ENCODE measurements at regions not wholly inside any gene's neighbourhood (a gene's known extent, or its start where the extent isn't known, plus 50 kb on each side); places are given as distances from the start of the nearest gene placed in this dataset.

- no peak for TF ChIP-seq ZNF658 (tag by site-specific recombination; IDR thresholded peaks at IDR 0.05)
- TF ChIP-seq, protein P1, sequence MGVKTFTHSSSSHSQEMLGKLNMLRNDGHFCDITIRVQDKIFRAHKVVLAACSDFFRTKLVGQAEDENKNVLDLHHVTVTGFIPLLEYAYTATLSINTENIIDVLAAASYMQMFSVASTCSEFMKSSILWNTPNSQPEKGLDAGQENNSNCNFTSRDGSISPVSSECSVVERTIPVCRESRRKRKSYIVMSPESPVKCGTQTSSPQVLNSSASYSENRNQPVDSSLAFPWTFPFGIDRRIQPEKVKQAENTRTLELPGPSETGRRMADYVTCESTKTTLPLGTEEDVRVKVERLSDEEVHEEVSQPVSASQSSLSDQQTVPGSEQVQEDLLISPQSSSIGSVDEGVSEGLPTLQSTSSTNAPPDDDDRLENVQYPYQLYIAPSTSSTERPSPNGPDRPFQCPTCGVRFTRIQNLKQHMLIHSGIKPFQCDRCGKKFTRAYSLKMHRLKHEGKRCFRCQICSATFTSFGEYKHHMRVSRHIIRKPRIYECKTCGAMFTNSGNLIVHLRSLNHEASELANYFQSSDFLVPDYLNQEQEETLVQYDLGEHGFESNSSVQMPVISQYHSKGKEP (tag by site-specific recombination; IDR thresholded peaks at IDR 0.05), result no peak
- no peak for TF ChIP-seq ZNF488 (tag by site-specific recombination; IDR thresholded peaks at IDR 0.05)
- no peak for TF ChIP-seq ZNF223 (tag by site-specific recombination; IDR thresholded peaks at IDR 0.05)
- no peak for TF ChIP-seq ZNF623 (tag by site-specific recombination; IDR thresholded peaks at IDR 0.05)
- TF ChIP-seq, protein P2, sequence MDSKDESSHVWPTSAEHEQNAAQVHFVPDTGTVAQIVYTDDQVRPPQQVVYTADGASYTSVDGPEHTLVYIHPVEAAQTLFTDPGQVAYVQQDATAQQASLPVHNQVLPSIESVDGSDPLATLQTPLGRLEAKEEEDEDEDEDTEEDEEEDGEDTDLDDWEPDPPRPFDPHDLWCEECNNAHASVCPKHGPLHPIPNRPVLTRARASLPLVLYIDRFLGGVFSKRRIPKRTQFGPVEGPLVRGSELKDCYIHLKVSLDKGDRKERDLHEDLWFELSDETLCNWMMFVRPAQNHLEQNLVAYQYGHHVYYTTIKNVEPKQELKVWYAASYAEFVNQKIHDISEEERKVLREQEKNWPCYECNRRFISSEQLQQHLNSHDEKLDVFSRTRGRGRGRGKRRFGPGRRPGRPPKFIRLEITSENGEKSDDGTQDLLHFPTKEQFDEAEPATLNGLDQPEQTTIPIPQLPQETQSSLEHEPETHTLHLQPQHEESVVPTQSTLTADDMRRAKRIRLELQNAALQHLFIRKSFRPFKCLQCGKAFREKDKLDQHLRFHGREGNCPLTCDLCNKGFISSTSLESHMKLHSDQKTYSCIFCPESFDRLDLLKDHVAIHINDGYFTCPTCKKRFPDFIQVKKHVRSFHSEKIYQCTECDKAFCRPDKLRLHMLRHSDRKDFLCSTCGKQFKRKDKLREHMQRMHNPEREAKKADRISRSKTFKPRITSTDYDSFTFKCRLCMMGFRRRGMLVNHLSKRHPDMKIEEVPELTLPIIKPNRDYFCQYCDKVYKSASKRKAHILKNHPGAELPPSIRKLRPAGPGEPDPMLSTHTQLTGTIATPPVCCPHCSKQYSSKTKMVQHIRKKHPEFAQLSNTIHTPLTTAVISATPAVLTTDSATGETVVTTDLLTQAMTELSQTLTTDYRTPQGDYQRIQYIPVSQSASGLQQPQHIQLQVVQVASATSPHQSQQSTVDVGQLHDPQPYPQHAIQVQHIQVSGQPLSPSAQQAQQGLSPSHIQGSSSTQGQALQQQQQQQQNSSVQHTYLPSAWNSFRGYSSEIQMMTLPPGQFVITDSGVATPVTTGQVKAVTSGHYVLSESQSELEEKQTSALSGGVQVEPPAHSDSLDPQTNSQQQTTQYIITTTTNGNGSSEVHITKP (tag by site-specific recombination; IDR thresholded peaks at IDR 0.05), result no peak
These were observed 58.6 kb downstream of the KCNA5 start (continued) for GRCh38 chr12:5102261-5102789.

GRCh38 chr12:5102806-5103205 is 59.1 kb downstream of the KCNA5 start:
- Histone ChIP-seq H3K4me3 (ENCODE audit: low read depth, low read length) (no peak overlapping the region), H3K27ac (ENCODE audit: extremely low read depth, low read depth, low read length) (no peak overlapping the region), H3K9me3 (ENCODE audit: control insufficient read depth, insufficient read depth, low read depth, low read length) (no peaks in the 10 kb centered on the region), H3K4me1 (ENCODE audit: control insufficient read depth, insufficient read depth, low read length) (no peaks in the 10 kb centered on the region), H3K36me3 (ENCODE audit: control insufficient read depth in 2 of 2, insufficient read depth in 1 of 2, low read length in 2 of 2) (no peaks in the 10 kb centered on the region)
- no peak for TF ChIP-seq SALL2 (tag by site-specific recombination; IDR thresholded peaks at IDR 0.05; ENCODE audit: borderline replicate concordance)
- no peak for TF ChIP-seq ZEB2 (tag by site-specific recombination; IDR thresholded peaks at IDR 0.05)
- no peak for TF ChIP-seq ZNF16 (tag by site-specific recombination; IDR thresholded peaks at IDR 0.05; ENCODE audit: low read depth)
- TF ChIP-seq ZNF624 (tag by site-specific recombination; IDR thresholded peaks at IDR 0.05), result no peak
- no peak for TF ChIP-seq ZNF121 (tag by site-specific recombination; IDR thresholded peaks at IDR 0.05)
- TF ChIP-seq HOXD13 (CRISPR knock-in tag; IDR thresholded peaks at IDR 0.05; ENCODE audit: borderline replicate concordance), result no peak
- no peak for TF ChIP-seq ZNF155 (tag by site-specific recombination; IDR thresholded peaks at IDR 0.05)
- TF ChIP-seq ZNF707 (tag by site-specific recombination; IDR thresholded peaks at IDR 0.05), result no peak
- TF ChIP-seq, protein P3, sequence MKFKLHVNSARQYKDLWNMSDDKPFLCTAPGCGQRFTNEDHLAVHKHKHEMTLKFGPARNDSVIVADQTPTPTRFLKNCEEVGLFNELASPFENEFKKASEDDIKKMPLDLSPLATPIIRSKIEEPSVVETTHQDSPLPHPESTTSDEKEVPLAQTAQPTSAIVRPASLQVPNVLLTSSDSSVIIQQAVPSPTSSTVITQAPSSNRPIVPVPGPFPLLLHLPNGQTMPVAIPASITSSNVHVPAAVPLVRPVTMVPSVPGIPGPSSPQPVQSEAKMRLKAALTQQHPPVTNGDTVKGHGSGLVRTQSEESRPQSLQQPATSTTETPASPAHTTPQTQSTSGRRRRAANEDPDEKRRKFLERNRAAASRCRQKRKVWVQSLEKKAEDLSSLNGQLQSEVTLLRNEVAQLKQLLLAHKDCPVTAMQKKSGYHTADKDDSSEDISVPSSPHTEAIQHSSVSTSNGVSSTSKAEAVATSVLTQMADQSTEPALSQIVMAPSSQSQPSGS (tag by site-specific recombination; IDR thresholded peaks at IDR 0.05; ENCODE audit: low read depth), result no peak
- TF ChIP-seq ZNF768 (tag by site-specific recombination; IDR thresholded peaks at IDR 0.05), result no peak
- TF ChIP-seq MYNN (tag by site-specific recombination; IDR thresholded peaks at IDR 0.05; ENCODE audit: borderline replicate concordance), result no peak
- no peak for TF ChIP-seq REST (tag by site-specific recombination; IDR thresholded peaks at IDR 0.05)
- TF ChIP-seq ZBTB8A (tag by site-specific recombination; IDR thresholded peaks at IDR 0.05), result no peak
- no peak for TF ChIP-seq HOXA7 (CRISPR knock-in tag; IDR thresholded peaks at IDR 0.05; ENCODE audit: borderline replicate concordance)
- no peak for TF ChIP-seq ZFP41 (tag by site-specific recombination; IDR thresholded peaks at IDR 0.05; ENCODE audit: borderline replicate concordance)
- TF ChIP-seq, protein P4, sequence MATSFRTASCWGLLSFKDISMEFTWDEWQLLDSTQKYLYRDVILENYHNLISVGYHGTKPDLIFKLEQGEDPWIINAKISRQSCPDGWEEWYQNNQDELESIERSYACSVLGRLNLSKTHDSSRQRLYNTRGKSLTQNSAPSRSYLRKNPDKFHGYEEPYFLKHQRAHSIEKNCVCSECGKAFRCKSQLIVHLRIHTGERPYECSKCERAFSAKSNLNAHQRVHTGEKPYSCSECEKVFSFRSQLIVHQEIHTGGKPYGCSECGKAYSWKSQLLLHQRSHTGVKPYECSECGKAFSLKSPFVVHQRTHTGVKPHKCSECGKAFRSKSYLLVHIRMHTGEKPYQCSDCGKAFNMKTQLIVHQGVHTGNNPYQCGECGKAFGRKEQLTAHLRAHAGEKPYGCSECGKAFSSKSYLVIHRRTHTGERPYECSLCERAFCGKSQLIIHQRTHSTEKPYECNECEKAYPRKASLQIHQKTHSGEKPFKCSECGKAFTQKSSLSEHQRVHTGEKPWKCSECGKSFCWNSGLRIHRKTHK (tag by site-specific recombination; IDR thresholded peaks at IDR 0.05), result no peak
- CTCF ChIA-PET, result interaction anchor here (0.7 kb wide), 1 partner anchor 28 kb away, joined by 3 read pairs; no protein-coding TSS in a partner anchor
- POLR2A ChIA-PET, result no interaction called here
